ENCODE measurements at regions not wholly inside any gene's neighbourhood (a gene's known extent, or its start where the extent isn't known, plus 50 kb on each side); places are given as distances from the start of the nearest gene placed in this dataset.

DNA sequence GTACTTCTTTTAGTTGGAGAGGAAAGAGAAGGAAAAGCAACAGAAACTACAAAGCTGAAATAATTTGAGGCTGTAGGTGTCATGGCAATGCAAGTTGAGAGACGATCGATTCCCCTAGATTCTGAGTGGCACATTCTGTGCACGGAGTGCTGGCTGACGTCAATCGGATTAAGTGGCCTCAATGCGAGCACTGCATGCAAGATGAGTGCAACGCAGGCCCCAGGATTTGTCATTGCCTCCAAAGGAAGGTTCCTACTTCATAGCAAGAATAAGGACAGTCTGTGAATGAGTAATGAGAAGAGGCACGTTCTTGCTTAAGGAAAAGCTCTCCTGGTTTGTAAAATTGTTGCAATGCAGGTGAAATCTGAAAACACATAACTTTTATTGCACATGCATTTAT is 892.4 kb downstream of the KCNA4 start:
- TF ChIP-seq POLR2A (IDR thresholded peaks at IDR 0.05; ENCODE audit: low read depth, low read length), result no peak
- TF ChIP-seq, protein P1, sequence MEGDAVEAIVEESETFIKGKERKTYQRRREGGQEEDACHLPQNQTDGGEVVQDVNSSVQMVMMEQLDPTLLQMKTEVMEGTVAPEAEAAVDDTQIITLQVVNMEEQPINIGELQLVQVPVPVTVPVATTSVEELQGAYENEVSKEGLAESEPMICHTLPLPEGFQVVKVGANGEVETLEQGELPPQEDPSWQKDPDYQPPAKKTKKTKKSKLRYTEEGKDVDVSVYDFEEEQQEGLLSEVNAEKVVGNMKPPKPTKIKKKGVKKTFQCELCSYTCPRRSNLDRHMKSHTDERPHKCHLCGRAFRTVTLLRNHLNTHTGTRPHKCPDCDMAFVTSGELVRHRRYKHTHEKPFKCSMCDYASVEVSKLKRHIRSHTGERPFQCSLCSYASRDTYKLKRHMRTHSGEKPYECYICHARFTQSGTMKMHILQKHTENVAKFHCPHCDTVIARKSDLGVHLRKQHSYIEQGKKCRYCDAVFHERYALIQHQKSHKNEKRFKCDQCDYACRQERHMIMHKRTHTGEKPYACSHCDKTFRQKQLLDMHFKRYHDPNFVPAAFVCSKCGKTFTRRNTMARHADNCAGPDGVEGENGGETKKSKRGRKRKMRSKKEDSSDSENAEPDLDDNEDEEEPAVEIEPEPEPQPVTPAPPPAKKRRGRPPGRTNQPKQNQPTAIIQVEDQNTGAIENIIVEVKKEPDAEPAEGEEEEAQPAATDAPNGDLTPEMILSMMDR (IDR thresholded peaks at IDR 0.05; ENCODE audit: extremely low read depth in 1 of 2, insufficient read depth in 1 of 2, low read depth in 1 of 2, low read length in 2 of 2), result no peak
- TF ChIP-seq POLR2AphosphoS5 (IDR thresholded peaks at IDR 0.05; ENCODE audit: insufficient read depth, low read depth, low read length), result no peak
- TF ChIP-seq, protein P2, sequence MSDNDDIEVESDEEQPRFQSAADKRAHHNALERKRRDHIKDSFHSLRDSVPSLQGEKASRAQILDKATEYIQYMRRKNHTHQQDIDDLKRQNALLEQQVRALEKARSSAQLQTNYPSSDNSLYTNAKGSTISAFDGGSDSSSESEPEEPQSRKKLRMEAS (IDR thresholded peaks at IDR 0.05; ENCODE audit: insufficient read depth, insufficient read length), result no peak
- TF ChIP-seq FOS (IDR thresholded peaks at IDR 0.05; ENCODE audit: borderline replicate concordance, insufficient read depth, low read length), result no peak
- no peak for TF ChIP-seq EZH2 (IDR thresholded peaks at IDR 0.05; ENCODE audit: borderline replicate concordance, low read depth, low read length, severe bottlenecking)
- no peak for TF ChIP-seq JUN (IDR thresholded peaks at IDR 0.05; ENCODE audit: borderline replicate concordance, insufficient read depth, insufficient read length, low read depth)
